ENCODE measurements at regions not wholly inside any gene's neighbourhood (a gene's known extent, or its start where the extent isn't known, plus 50 kb on each side); places are given as distances from the start of the nearest gene placed in this dataset.

DNA sequence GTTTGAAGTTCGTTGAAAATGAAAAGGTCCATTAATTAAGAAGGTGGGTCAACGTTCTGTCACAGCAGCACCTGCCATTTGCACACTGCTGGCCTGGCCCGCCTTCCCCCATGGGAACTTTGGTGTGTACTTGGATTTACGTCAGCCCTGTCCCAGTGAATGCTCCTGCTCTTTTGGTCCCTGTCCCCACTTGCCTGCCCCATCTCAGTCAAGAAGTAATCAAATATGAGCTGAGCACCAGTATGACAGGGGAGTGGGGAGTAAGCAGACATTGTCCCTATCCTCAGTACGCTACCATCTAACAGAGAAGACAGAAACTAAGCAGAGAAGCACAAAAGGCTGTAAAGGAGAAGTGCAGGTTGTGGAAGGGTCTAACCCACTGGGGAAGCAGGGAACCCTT lies 65.1 kb downstream of the SLC4A3 start:
- Histone ChIP-seq H3K27me3 (no peaks in the 10 kb centered on the region), H3K9me3 (no peaks in the 10 kb centered on the region), H3K4me1 (no peaks in the 10 kb centered on the region), H3K36me3 (no peaks in the 10 kb centered on the region), H3K4me3 (no peak overlapping the region), H3K27ac (no peak overlapping the region)
- TF ChIP-seq CTCF (IDR thresholded peaks at IDR 0.05): no peak
- no peak for TF ChIP-seq POLR2A (IDR thresholded peaks at IDR 0.05)
- intact Hi-C loops (cut with DNase I; ENCODE audit: low total_unique reads): no loop called here
- no peak for DNase-seq

GRCh38 chr2:219695145-219695709 lies 67.8 kb downstream of the SLC4A3 start:
- no peaks in the 10 kb centered on the region for H3K27me3 ChIP-seq
- no peak overlapping the region for H3K4me3 ChIP-seq
- no peak overlapping the region for H3K27ac ChIP-seq

DNA sequence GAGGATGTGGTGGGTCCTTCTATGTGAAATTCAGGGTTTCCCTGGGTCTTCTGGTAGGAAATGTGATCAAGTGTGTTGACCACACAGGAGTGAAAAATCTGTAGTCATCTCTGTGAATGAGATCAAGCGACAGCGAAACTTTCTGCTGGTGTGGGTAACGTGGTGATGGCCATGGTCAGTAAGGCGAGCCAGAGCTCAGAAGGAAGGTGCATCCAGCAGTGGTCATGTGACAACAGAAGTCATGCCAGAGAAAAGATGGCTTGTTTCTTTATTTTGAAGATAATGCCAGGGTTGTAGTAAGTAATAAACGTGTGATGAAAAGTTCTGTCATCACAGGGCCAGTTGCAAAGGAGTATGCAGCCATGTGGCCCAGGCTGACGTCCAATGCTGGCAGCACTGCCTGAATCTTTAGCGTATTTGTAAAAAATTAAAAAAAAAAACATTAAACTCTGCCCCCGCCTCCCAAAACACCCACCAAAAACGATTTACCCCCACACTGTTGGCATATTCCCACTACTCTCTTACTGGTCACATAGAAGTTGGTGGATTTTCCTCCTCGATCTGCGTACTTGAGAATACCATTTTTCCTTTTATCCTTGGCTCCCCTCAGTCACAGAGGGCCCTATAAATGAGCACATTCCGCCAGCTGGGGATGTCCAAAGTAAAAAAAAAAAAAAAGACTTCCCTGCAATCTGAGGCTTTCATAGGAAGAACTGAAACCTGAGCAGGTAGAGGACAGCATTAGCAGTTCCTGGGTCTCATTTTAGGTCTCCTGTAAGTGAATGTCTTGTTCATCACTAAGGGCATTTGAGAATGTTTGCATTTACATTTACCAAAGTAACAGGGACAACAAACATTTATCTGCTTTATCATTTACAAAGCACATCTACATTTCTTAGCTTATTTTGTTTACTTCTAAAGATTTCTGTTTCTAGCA lies 70.6 kb downstream of the SLC4A3 start:
- H3K4me1 ChIP-seq: no peaks in the 10 kb centered on the region
- no peaks in the 10 kb centered on the region for H3K9me3 ChIP-seq
- H3K36me3 ChIP-seq: no peaks in the 10 kb centered on the region
- DNase-seq: no peak
- no peak for TF ChIP-seq CTCF (IDR thresholded peaks at IDR 0.05)
- no peak for TF ChIP-seq POLR2A (IDR thresholded peaks at IDR 0.05)
- no peak overlapping the region for H3K27ac ChIP-seq
- H3K27me3 ChIP-seq: no peaks in the 10 kb centered on the region
- intact Hi-C loops (cut with DNase I; ENCODE audit: low total_unique reads): no loop called here
- no peak overlapping the region for H3K4me3 ChIP-seq

More at GRCh38 chr2:219695145-219695709, 67.8 kb downstream of the SLC4A3 start:
- intact Hi-C loops (cut with DNase I; ENCODE audit: low total_unique reads): no loop called here
- Histone ChIP-seq H3K9me3 (no peaks in the 10 kb centered on the region), H3K4me1 (no peaks in the 10 kb centered on the region), H3K36me3 (no peaks in the 10 kb centered on the region)
- TF ChIP-seq POLR2A (IDR thresholded peaks at IDR 0.05) (no peak), CTCF (IDR thresholded peaks at IDR 0.05) (no peak)
- DNase-seq: no peak

DNA sequence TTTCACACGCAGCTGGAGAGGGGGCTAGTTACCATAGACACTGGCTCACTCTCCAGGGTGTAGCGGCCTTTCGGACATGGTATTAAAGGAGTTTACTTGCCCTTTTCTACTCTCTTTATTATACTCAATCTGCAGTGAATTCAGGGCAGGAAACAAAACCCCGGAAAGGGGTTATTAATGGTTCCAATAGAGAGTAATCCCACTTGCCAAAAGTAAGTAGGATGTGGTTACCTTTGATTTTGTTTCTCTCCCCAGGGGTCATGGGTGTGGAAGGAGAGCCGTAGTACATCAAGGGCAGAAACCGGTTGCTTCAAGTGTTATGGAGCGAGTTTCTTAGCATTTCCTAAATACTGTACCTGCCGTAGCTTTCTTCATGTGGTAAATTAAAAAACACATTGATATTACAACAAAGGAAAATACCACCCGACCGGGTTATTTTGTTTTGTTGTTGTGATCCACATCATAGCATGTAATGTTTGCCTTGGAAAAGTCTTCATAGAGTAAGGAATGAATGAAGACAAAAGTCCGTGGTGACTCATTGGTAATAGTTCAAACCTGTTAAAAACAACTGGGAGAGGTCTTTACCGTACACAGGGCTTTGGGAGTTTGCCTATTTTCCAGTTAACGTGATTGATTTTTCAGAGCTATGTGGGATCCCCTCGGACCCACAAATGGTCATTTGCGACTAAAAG lies 71.5 kb downstream of the SLC4A3 start:
- TF ChIP-seq POLR2A (IDR thresholded peaks at IDR 0.05): no peak
- TF ChIP-seq CTCF (IDR thresholded peaks at IDR 0.05): no peak
- Histone ChIP-seq H3K27me3 (no peaks in the 10 kb centered on the region), H3K4me1 (no peaks in the 10 kb centered on the region), H3K36me3 (no peaks in the 10 kb centered on the region), H3K9me3 (no peaks in the 10 kb centered on the region), H3K27ac (no peak overlapping the region), H3K4me3 (no peak overlapping the region)
- DNase-seq: no peak
- intact Hi-C loops (cut with DNase I; ENCODE audit: low total_unique reads): no loop called here

DNA sequence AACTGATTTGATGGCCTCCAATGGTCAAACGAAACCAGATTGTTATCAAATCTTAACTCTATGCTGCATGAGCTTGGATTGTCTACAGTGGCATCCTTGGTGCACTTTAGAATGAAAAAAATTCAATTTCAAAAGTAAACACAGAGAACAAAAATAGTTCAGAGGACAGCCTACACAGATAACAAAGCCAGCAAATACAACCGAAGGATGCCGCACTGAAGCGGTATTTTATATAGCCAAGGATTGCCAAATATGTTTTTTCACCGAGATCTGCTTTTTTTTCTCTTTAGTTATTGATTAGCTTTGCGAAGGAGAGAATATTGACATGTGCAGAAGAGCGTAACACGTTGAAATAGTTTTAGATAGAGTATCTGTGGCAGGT lies 72.0 kb downstream of the SLC4A3 start:
- Histone ChIP-seq H3K4me3 (no peak overlapping the region), H3K27me3 (no peaks in the 10 kb centered on the region), H3K4me1 (no peaks in the 10 kb centered on the region), H3K9me3 (no peaks in the 10 kb centered on the region), H3K36me3 (no peaks in the 10 kb centered on the region), H3K27ac (no peak overlapping the region)
- DNase-seq: no peak
- no peak for TF ChIP-seq POLR2A (IDR thresholded peaks at IDR 0.05)
- TF ChIP-seq CTCF (IDR thresholded peaks at IDR 0.05): no peak
- intact Hi-C loops (cut with DNase I; ENCODE audit: low total_unique reads): no loop called here
